Keratinocyte (primary cell): ENCODE measurements at regions not wholly inside any gene's neighbourhood (a gene's known extent, or its start where the extent isn't known, plus 50 kb on each side); places are given as distances from the start of the nearest gene placed in this dataset.

ENCODE experiments used
- EZH2 ChIP-seq: IDR thresholded peaks from one replicate; pipeline ENCODE4 v1.6.1; 2012; ENCODE audit warnings: inconsistent platforms, mild to moderate bottlenecking, low read length, moderate library complexity
- TF ChIP-seq, protein P1 (sequence below), 3 experiments: IDR thresholded peaks in 1 of 3; conservative IDR thresholded peaks in 1 of 3; optimal IDR thresholded peaks in 1 of 3; 2 replicates in 2 of 3; 3 replicates in 1 of 3; pipeline versions ENCODE3 to v1.5.1; 2011; ENCODE audit warnings: low read length in 3 of 3, mild to moderate bottlenecking in 3 of 3, moderate library complexity in 2 of 3, control low read depth in 1 of 3, inconsistent platforms in 1 of 3; ENCODE audit not compliant: insufficient read depth in 2 of 3; ENCODE audit errors: extremely low read depth in 1 of 3

- TF ChIP-seq, protein P1, sequence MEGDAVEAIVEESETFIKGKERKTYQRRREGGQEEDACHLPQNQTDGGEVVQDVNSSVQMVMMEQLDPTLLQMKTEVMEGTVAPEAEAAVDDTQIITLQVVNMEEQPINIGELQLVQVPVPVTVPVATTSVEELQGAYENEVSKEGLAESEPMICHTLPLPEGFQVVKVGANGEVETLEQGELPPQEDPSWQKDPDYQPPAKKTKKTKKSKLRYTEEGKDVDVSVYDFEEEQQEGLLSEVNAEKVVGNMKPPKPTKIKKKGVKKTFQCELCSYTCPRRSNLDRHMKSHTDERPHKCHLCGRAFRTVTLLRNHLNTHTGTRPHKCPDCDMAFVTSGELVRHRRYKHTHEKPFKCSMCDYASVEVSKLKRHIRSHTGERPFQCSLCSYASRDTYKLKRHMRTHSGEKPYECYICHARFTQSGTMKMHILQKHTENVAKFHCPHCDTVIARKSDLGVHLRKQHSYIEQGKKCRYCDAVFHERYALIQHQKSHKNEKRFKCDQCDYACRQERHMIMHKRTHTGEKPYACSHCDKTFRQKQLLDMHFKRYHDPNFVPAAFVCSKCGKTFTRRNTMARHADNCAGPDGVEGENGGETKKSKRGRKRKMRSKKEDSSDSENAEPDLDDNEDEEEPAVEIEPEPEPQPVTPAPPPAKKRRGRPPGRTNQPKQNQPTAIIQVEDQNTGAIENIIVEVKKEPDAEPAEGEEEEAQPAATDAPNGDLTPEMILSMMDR (optimal IDR thresholded peaks at IDR 0.05 in 1 of 3, IDR thresholded peaks at IDR 0.05 in 1 of 3, conservative IDR thresholded peaks at IDR 0.05 in 1 of 3; ENCODE audit: extremely low read depth in 1 of 3, insufficient read depth in 2 of 3, low read length in 3 of 3) = no peak
- no peak for TF ChIP-seq EZH2
Observed at GRCh38 chr3:162211470-162211869, 714.9 kb downstream of the OTOL1 start.
